GM12892 (cell line): ENCODE measurements at regions not wholly inside any gene's neighbourhood (a gene's known extent, or its start where the extent isn't known, plus 50 kb on each side); places are given as distances from the start of the nearest gene placed in this dataset.

Experiments used
- POLR2A ChIP-seq: IDR thresholded peaks from 2 replicates; pipeline ENCODE4 v1.6.1; 2011; ENCODE audit warnings: low read depth, low read length, control low read depth
- POLR2AphosphoS5 ChIP-seq: IDR thresholded peaks from 2 replicates; pipeline ENCODE4 v1.6.1; 2011; ENCODE audit warnings: low read depth, low read length, control low read depth
- TAF1 ChIP-seq: IDR thresholded peaks from 2 replicates; pipeline ENCODE4 v1.6.1; 2011; ENCODE audit warnings: low read depth, mild to moderate bottlenecking, control low read depth, low read length, borderline replicate concordance

DNA sequence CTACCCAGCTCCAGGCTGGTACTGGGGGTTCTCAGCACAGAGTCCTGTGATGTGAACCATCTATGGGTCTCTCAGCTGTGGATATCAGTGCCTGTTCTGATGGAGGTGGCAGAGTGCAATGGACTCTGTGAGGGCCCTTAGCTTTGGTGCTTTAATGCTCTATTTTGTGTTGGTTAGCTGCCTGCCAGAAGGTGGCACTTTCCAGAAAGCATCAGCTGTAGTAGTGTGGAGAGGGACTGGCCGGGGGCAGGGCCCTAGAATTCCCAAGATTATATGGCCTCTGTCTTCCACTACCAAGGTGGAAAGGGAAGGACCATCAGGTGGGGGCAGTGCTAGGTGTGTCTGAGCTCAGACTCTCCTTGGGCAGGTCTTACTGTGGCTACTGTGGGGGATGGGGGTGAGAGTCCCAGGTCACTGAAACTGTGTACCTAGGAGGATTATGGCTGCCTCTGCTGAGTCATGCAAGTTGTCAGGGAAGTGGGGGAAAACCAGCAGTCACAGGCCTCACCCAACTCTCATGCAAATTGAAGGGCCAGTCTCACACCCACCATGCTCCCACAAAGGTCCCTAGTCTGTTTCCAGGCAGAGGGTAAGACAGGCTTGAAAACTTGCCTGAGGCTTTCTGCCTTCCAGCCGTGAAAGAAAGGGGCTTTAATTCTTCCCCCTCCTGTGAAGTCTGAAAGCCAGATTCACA, 878.1 kb downstream of the C12orf50 start:
- TF ChIP-seq POLR2A = no peak
- no peak for TF ChIP-seq TAF1
- TF ChIP-seq POLR2AphosphoS5 = no peak
